ENCODE measurements at regions not wholly inside any gene's neighbourhood (a gene's known extent, or its start where the extent isn't known, plus 50 kb on each side); places are given as distances from the start of the nearest gene placed in this dataset.

DNA sequence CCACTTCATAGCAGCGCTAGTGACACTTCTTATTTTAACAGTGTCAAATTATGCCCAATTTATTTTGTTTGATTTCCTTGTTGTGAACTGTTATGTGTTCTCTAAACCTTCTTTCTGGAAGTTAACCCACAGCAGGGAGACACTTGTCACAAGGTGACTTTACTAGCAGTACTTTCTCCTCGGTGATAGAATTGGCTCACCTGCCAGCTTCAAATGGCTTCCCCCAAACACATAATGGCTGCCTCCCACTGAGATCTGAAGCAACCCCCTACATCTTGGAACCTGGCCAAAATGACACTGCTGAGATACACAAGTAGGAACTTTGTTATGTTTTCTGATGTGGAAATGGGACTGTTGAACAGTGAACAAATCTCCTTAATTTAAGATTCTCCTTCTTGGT lies 238.8 kb upstream of the DPH6 start:
- POLR2A ChIA-PET = interaction anchor here (0.6 kb wide), 1 partner anchor 100 kb away, joined by 4 read pairs; no protein-coding TSS in a partner anchor
- no peak overlapping the region for H3K4me3 Mint-ChIP-seq (ENCODE audit: unreplicated experiment)
- H3K27ac Mint-ChIP-seq (ENCODE audit: low read depth, unreplicated experiment) = no peak overlapping the region
- intact Hi-C loops (cut with micrococcal nuclease) = no loop called here
- H3K27me3 Mint-ChIP-seq (ENCODE audit: insufficient read depth, unreplicated experiment) = no peaks in the 10 kb centered on the region
- BruUV-seq (replicated peaks) = no TSS peak
- H3K36me3 Mint-ChIP-seq (ENCODE audit: insufficient read depth, unreplicated experiment) = no peaks in the 10 kb centered on the region
- no peak for DNase-seq (ENCODE audit: unreplicated experiment)
- no peaks in the 10 kb centered on the region for H3K4me1 Mint-ChIP-seq (ENCODE audit: insufficient read depth, unreplicated experiment)
- CTCF ChIA-PET = no interaction called here
- TF ChIP-seq, protein P1, sequence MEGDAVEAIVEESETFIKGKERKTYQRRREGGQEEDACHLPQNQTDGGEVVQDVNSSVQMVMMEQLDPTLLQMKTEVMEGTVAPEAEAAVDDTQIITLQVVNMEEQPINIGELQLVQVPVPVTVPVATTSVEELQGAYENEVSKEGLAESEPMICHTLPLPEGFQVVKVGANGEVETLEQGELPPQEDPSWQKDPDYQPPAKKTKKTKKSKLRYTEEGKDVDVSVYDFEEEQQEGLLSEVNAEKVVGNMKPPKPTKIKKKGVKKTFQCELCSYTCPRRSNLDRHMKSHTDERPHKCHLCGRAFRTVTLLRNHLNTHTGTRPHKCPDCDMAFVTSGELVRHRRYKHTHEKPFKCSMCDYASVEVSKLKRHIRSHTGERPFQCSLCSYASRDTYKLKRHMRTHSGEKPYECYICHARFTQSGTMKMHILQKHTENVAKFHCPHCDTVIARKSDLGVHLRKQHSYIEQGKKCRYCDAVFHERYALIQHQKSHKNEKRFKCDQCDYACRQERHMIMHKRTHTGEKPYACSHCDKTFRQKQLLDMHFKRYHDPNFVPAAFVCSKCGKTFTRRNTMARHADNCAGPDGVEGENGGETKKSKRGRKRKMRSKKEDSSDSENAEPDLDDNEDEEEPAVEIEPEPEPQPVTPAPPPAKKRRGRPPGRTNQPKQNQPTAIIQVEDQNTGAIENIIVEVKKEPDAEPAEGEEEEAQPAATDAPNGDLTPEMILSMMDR (IDR thresholded peaks at IDR 0.05; ENCODE audit: unreplicated experiment) = no peak
- H3K9me3 Mint-ChIP-seq (ENCODE audit: unreplicated experiment) = no peaks in the 10 kb centered on the region

DNA sequence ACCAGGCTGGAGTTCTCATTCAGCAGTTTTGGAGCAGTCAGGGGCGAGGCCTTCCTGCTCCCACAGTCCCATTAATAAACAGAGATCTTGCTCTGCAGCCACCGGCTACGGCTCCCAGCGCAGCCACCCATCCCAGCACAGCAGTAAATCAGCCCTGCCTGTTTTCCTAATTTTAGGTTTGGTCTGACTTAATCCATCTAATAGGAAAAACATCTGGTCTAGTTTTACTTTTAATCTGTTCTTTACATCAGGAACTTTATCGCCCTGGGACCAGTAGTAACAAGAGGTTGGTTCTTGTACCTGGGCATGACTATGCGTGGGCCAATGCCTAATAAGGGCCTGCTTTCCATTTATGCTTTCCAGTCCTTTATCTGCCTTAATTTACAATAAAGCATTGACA lies 264.0 kb upstream of the DPH6 start:
- intact Hi-C loops (cut with micrococcal nuclease) = no loop called here
- TF ChIP-seq, protein P1 (IDR thresholded peaks at IDR 0.05; ENCODE audit: unreplicated experiment) = no peak
- ChIA-PET POLR2A (interaction anchor here (0.7 kb wide), 1 partner anchor 101 kb away, joined by 5 read pairs; no protein-coding TSS in a partner anchor), CTCF (no interaction called here)
- H3K27ac Mint-ChIP-seq (ENCODE audit: low read depth, unreplicated experiment) = no peak overlapping the region
- DNase-seq (ENCODE audit: unreplicated experiment) = no peak
- no peaks in the 10 kb centered on the region for H3K9me3 Mint-ChIP-seq (ENCODE audit: unreplicated experiment)
- H3K4me3 Mint-ChIP-seq (ENCODE audit: unreplicated experiment) = no peak overlapping the region
- no peaks in the 10 kb centered on the region for H3K36me3 Mint-ChIP-seq (ENCODE audit: insufficient read depth, unreplicated experiment)
- H3K27me3 Mint-ChIP-seq (ENCODE audit: insufficient read depth, unreplicated experiment) = no peaks in the 10 kb centered on the region
- BruUV-seq (replicated peaks) = no TSS peak
- H3K4me1 Mint-ChIP-seq (ENCODE audit: insufficient read depth, unreplicated experiment) = no peaks in the 10 kb centered on the region

DNA sequence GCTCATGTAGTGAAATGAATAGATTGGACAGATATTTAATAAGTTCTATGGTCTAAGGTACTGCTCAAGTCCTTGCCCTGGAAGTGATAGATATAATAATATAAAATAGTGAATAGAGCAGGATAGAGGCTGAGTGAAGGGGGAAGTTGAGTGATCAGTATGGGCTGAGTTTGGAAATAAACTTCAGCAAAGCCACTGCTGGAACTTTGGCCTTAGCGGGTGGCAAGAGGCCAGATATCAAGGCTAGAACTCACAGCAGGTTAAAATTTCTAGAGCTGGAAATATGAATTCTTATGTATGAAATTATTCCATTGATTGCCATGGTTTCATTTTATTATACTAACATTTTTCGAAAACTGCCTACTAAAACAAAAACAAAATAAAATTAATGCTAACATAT lies 267.6 kb upstream of the DPH6 start:
- Mint-ChIP-seq H3K27ac (ENCODE audit: low read depth, unreplicated experiment) (no peak overlapping the region), H3K27me3 (ENCODE audit: insufficient read depth, unreplicated experiment) (no peaks in the 10 kb centered on the region), H3K36me3 (ENCODE audit: insufficient read depth, unreplicated experiment) (no peaks in the 10 kb centered on the region), H3K9me3 (ENCODE audit: unreplicated experiment) (no peaks in the 10 kb centered on the region), H3K4me3 (ENCODE audit: unreplicated experiment) (no peak overlapping the region), H3K4me1 (ENCODE audit: insufficient read depth, unreplicated experiment) (no peaks in the 10 kb centered on the region)
- ChIA-PET POLR2A (no interaction called here), CTCF (interaction anchor here (0.6 kb wide), 2 partner anchors 194 to 1507 kb away, joined by 3 to 5 read pairs; no protein-coding TSS in a partner anchor)
- BruUV-seq (replicated peaks) = no TSS peak
- intact Hi-C loops (cut with micrococcal nuclease) = no loop called here
- no peak for DNase-seq (ENCODE audit: unreplicated experiment)
- TF ChIP-seq, protein P1 (IDR thresholded peaks at IDR 0.05; ENCODE audit: unreplicated experiment) = no peak

DNA sequence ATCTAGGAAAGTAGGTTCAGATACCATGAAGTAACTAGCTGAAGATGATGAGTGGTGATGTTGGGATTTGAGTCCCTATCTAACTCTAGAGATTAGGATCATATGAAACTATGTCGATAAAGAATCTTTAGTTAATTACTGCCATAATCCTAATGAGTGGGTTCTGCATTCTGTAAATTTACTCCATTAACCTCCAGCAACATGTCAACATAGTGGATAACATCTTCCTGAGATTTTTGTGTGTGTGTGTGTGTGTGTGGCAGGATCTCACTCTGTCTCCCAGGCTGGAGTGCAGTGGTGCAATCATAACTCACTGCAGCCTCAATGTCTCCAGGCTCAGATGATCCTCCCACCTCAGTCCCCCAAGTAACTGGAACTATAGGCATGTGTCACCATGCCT lies 272.9 kb upstream of the DPH6 start:
- no TSS peak for BruUV-seq (replicated peaks)
- Mint-ChIP-seq H3K27ac (ENCODE audit: low read depth, unreplicated experiment) (no peak overlapping the region), H3K27me3 (ENCODE audit: insufficient read depth, unreplicated experiment) (no peaks in the 10 kb centered on the region), H3K4me1 (ENCODE audit: insufficient read depth, unreplicated experiment) (no peaks in the 10 kb centered on the region), H3K4me3 (ENCODE audit: unreplicated experiment) (no peak overlapping the region), H3K36me3 (ENCODE audit: insufficient read depth, unreplicated experiment) (no peaks in the 10 kb centered on the region), H3K9me3 (ENCODE audit: unreplicated experiment) (no peaks in the 10 kb centered on the region)
- POLR2A ChIA-PET = no interaction called here
- CTCF ChIA-PET = no interaction called here
- DNase-seq (ENCODE audit: unreplicated experiment) = no peak
- intact Hi-C loops (cut with micrococcal nuclease) = no loop called here
- TF ChIP-seq, protein P1 (IDR thresholded peaks at IDR 0.05; ENCODE audit: unreplicated experiment) = no peak

Data from MCF 10A (cell line).